Liver (tissue), 8 donors: ENCODE measurements at regions not wholly inside any gene's neighbourhood (a gene's known extent, or its start where the extent isn't known, plus 50 kb on each side); places are given as distances from the start of the nearest gene placed in this dataset.

Experiments used
- DNase-seq: peaks from one replicate; pipeline ENCODE4 v3.0.0-alpha.2; 2017; ENCODE audit warnings: low spot score
- H3K27ac ChIP-seq, 2 donors: one replicate each; pipeline ENCODE4 v1.7.0; 2013; ENCODE audit warnings: inconsistent platforms in 2 of 2, low read length in 2 of 2, control low read depth in 1 of 2, low read depth in 1 of 2, mild to moderate bottlenecking in 1 of 2
- H3K27me3 ChIP-seq, 4 donors: one replicate each; pipeline versions ENCODE4 v1.6.1 to v1.7.0; 2013; ENCODE audit warnings: low read length in 3 of 4, inconsistent platforms in 1 of 4, mild to moderate bottlenecking in 1 of 4, moderate library complexity in 1 of 4; ENCODE audit not compliant: control insufficient read depth in 4 of 4, insufficient read depth in 4 of 4
- H3K36me3 ChIP-seq, 4 donors: one replicate each; pipeline versions ENCODE4 v1.6.1 to v1.7.0; 2013; ENCODE audit warnings: low read length in 3 of 4, mild to moderate bottlenecking in 3 of 4, low read depth in 1 of 4, moderate library complexity in 1 of 4; ENCODE audit not compliant: control insufficient read depth in 4 of 4, insufficient read depth in 3 of 4
- H3K4me1 ChIP-seq, 4 donors: one replicate each; pipeline versions ENCODE4 v1.6.1 to v1.7.0; 2013; ENCODE audit warnings: low read length in 3 of 4, mild to moderate bottlenecking in 3 of 4, moderate library complexity in 1 of 4; ENCODE audit not compliant: control insufficient read depth in 4 of 4, insufficient read depth in 4 of 4
- H3K4me3 ChIP-seq, 3 donors: one replicate each; pipeline versions ENCODE4 v1.6.1 to v1.7.0; 2013; ENCODE audit warnings: low read length in 3 of 3, control low read depth in 1 of 3, low read depth in 1 of 3, mild to moderate bottlenecking in 1 of 3
- H3K9ac ChIP-seq, 2 donors: one replicate each; pipeline ENCODE4 v1.7.0; 2013; ENCODE audit warnings: low read length in 2 of 2, mild to moderate bottlenecking in 2 of 2, moderate library complexity in 2 of 2, control low read depth in 1 of 2, low read depth in 1 of 2
- H3K9me3 ChIP-seq, 4 donors: one replicate each; pipeline versions ENCODE4 v1.6.1 to v1.7.0; 2013; ENCODE audit warnings: low read length in 3 of 4; ENCODE audit not compliant: control insufficient read depth in 4 of 4
- EGR1 ChIP-seq, 2 donors: IDR thresholded peaks; 2 replicates each; pipeline ENCODE4 v1.6.1; 2016 to 2018; ENCODE audit warnings: antibody characterized with exemption in 2 of 2, low read depth in 2 of 2
- FOXA1 ChIP-seq: IDR thresholded peaks from 2 replicates; pipeline ENCODE4 v1.6.1; 2016; ENCODE audit warnings: antibody characterized with exemption
- FOXA2 ChIP-seq: IDR thresholded peaks from 2 replicates; pipeline ENCODE4 v1.6.1; 2016; ENCODE audit warnings: antibody characterized with exemption
- GABPA ChIP-seq, 2 donors: IDR thresholded peaks in 1 of 2; conservative IDR thresholded peaks in 1 of 2; 2 replicates each; pipeline ENCODE4 v1.6.1; 2016; ENCODE audit warnings: antibody characterized with exemption in 2 of 2, mild to moderate bottlenecking in 1 of 2, moderate library complexity in 1 of 2
- HNF4A ChIP-seq, 2 donors: conservative IDR thresholded peaks; 2 replicates each; pipeline ENCODE4 v1.6.1; 2016; ENCODE audit warnings: antibody characterized with exemption in 2 of 2, mild to moderate bottlenecking in 2 of 2
- HNF4G ChIP-seq: IDR thresholded peaks from 2 replicates; pipeline ENCODE4 v1.6.1; 2016; ENCODE audit warnings: antibody characterized with exemption
- JUND ChIP-seq, 2 donors: IDR thresholded peaks; 2 replicates each; pipeline ENCODE4 v1.6.1; 2016; ENCODE audit warnings: antibody characterized with exemption in 2 of 2
- MAX ChIP-seq: IDR thresholded peaks from 2 replicates; pipeline ENCODE4 v1.6.1; 2016; ENCODE audit warnings: antibody characterized with exemption
- NR2F2 ChIP-seq: IDR thresholded peaks from 2 replicates; pipeline ENCODE4 v1.6.1; 2016; ENCODE audit warnings: antibody characterized with exemption
- RAD21 ChIP-seq, 2 donors: IDR thresholded peaks; 2 replicates each; pipeline ENCODE4 v1.6.1; 2016; ENCODE audit warnings: antibody characterized with exemption in 2 of 2, mild to moderate bottlenecking in 2 of 2
- SP1 ChIP-seq: IDR thresholded peaks from 2 replicates; pipeline ENCODE4 v1.6.1; 2018; ENCODE audit warnings: antibody characterized with exemption, mild to moderate bottlenecking
- TAF1 ChIP-seq: conservative IDR thresholded peaks from 2 replicates; pipeline ENCODE4 v1.6.1; 2016; ENCODE audit warnings: antibody characterized with exemption, mild to moderate bottlenecking
- YY1 ChIP-seq: IDR thresholded peaks from 2 replicates; pipeline ENCODE4 v1.6.1; 2016; ENCODE audit warnings: antibody characterized with exemption, mild to moderate bottlenecking
- ZBTB33 ChIP-seq: IDR thresholded peaks from 2 replicates; pipeline ENCODE4 v1.6.1; 2016; ENCODE audit warnings: antibody characterized with exemption
- WGBS: extraction: QIAGEN DNeasy Blood & Tissue Kit; methylation state at CpG from one replicate; pipeline ENCODE4 v1.1.7; 2013; 5-methylcytosine and 5-hydroxymethylcytosine counted together
- TF ChIP-seq, protein P1 (sequence below): fragments of 150-350 bp; IDR thresholded peaks from 2 replicates; pipeline ENCODE4 v1.5.1; 2017; ENCODE audit warnings: improper control_type of control experiment, low read depth, low read length; ENCODE audit not compliant: missing input control
- TF ChIP-seq, protein P2 (sequence below): IDR thresholded peaks from 2 replicates; pipeline ENCODE4 v1.6.1; 2016; ENCODE audit warnings: antibody characterized with exemption, mild to moderate bottlenecking
- TF ChIP-seq, protein P3 (sequence below): IDR thresholded peaks from 2 replicates; pipeline ENCODE4 v1.6.1; 2016; ENCODE audit warnings: antibody characterized with exemption
- donor health status: healthy.
- donor health status: healthy.
- donor health status: healthy.
- donor health status: healthy.
- donor health status: healthy.

DNA sequence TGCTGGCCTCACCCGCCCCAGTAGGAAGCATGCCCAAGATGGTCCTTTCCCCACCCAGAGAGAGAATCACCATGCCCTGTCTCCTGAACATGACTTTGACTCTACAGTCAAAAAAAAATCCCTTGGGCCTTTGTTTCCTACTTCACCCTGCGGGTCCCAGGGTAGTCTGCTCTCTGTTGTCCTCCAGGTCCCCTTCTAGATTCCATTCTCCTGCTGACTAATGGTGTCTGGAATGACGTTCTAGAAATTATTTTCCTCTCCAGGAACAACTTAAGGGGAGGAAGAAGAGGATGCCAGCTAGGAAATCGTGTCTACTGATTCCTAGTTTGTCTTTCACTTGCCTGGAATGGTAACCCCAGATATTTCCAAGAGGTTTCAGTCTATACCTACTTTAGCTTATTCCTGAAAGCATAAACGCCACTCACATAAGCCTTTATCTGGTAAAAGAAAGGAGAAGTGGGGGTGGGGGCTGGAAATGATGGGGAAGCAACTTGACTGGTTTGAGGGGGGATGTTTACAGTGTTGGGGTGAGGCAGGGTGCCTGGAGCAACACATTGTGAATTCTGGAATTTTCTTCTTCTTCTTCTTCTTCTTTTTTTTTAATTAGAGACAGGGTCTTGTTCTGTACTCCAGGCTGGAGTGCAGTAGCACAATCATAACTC lies 93.9 kb downstream of the SNX18 start:
- Histone ChIP-seq H3K9ac (no peak overlapping the region), H3K27me3 (no peaks in the 10 kb centered on the region), H3K36me3 (no peaks in the 10 kb centered on the region), H3K9me3 (no peaks in the 10 kb centered on the region), H3K27ac (no peak overlapping the region), H3K4me1 (peaks cover 4 to 19% (median 16%) of the 10 kb centered on the region in 4 donors), H3K4me3 (no peak overlapping the region)
- DNase-seq: no peak
- TF ChIP-seq FOXA1 (no peak), FOXA2 (no peak), RAD21 (IDR thresholded peaks at IDR 0.05) (no peak), EGR1 (IDR thresholded peaks at IDR 0.05; ENCODE audit: low read depth in 2 of 2) (no peak), NR2F2 (no peak), HNF4G (no peak), HNF4A (conservative IDR thresholded peaks at IDR 0.05) (no peak), JUND (IDR thresholded peaks at IDR 0.05) (no peak), MAX (no peak), GABPA (IDR thresholded peaks at IDR 0.05 in 1 of 2, conservative IDR thresholded peaks at IDR 0.05 in 1 of 2) (no peak), YY1 (no peak), ZBTB33 (no peak), SP1 (no peak), TAF1 (no peak)
- TF ChIP-seq, protein P1, sequence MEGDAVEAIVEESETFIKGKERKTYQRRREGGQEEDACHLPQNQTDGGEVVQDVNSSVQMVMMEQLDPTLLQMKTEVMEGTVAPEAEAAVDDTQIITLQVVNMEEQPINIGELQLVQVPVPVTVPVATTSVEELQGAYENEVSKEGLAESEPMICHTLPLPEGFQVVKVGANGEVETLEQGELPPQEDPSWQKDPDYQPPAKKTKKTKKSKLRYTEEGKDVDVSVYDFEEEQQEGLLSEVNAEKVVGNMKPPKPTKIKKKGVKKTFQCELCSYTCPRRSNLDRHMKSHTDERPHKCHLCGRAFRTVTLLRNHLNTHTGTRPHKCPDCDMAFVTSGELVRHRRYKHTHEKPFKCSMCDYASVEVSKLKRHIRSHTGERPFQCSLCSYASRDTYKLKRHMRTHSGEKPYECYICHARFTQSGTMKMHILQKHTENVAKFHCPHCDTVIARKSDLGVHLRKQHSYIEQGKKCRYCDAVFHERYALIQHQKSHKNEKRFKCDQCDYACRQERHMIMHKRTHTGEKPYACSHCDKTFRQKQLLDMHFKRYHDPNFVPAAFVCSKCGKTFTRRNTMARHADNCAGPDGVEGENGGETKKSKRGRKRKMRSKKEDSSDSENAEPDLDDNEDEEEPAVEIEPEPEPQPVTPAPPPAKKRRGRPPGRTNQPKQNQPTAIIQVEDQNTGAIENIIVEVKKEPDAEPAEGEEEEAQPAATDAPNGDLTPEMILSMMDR: no peak
- TF ChIP-seq, protein P2, sequence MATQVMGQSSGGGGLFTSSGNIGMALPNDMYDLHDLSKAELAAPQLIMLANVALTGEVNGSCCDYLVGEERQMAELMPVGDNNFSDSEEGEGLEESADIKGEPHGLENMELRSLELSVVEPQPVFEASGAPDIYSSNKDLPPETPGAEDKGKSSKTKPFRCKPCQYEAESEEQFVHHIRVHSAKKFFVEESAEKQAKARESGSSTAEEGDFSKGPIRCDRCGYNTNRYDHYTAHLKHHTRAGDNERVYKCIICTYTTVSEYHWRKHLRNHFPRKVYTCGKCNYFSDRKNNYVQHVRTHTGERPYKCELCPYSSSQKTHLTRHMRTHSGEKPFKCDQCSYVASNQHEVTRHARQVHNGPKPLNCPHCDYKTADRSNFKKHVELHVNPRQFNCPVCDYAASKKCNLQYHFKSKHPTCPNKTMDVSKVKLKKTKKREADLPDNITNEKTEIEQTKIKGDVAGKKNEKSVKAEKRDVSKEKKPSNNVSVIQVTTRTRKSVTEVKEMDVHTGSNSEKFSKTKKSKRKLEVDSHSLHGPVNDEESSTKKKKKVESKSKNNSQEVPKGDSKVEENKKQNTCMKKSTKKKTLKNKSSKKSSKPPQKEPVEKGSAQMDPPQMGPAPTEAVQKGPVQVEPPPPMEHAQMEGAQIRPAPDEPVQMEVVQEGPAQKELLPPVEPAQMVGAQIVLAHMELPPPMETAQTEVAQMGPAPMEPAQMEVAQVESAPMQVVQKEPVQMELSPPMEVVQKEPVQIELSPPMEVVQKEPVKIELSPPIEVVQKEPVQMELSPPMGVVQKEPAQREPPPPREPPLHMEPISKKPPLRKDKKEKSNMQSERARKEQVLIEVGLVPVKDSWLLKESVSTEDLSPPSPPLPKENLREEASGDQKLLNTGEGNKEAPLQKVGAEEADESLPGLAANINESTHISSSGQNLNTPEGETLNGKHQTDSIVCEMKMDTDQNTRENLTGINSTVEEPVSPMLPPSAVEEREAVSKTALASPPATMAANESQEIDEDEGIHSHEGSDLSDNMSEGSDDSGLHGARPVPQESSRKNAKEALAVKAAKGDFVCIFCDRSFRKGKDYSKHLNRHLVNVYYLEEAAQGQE: no peak
- TF ChIP-seq, protein P3, sequence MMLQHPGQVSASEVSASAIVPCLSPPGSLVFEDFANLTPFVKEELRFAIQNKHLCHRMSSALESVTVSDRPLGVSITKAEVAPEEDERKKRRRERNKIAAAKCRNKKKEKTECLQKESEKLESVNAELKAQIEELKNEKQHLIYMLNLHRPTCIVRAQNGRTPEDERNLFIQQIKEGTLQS: no peak
- 78% methylated on average over 5 of the region's 5 CpGs for WGBS
